ENCODE measurements at regions not wholly inside any gene's neighbourhood (a gene's known extent, or its start where the extent isn't known, plus 50 kb on each side); places are given as distances from the start of the nearest gene placed in this dataset.

DNA sequence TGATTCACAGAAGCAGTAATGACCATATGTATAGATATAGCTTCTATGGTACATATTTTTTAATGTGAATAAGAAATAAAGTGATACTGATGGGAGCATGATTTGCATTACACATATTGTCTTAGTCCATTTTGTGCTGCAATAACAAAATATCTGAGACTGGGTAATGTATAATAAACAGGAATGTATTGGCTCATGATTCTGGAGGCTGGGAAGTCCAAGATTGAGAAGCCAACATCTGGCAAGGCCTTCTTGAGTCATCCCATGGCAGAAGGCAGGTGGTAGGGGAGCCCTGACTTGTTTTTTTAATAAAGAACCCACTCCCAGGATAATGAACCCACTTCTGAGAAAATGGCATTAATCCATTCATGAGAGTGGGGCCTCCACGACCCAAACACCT lies 185.6 kb upstream of the RREB1 start:
- Histone ChIP-seq H3K27me3 (replicated peaks) (no peaks in the 10 kb centered on the region), H3K4me3 (ENCODE audit: low read depth, low read length) (no peak overlapping the region), H3K36me3 (replicated peaks) (no peaks in the 10 kb centered on the region), H3K27ac (no peak overlapping the region)
- in situ Hi-C loops (cut with HindIII; ENCODE audit: low pct_ligation_motif_present, low sequenced_read_pairs) = no loop called here
- TF ChIP-seq, protein P1, sequence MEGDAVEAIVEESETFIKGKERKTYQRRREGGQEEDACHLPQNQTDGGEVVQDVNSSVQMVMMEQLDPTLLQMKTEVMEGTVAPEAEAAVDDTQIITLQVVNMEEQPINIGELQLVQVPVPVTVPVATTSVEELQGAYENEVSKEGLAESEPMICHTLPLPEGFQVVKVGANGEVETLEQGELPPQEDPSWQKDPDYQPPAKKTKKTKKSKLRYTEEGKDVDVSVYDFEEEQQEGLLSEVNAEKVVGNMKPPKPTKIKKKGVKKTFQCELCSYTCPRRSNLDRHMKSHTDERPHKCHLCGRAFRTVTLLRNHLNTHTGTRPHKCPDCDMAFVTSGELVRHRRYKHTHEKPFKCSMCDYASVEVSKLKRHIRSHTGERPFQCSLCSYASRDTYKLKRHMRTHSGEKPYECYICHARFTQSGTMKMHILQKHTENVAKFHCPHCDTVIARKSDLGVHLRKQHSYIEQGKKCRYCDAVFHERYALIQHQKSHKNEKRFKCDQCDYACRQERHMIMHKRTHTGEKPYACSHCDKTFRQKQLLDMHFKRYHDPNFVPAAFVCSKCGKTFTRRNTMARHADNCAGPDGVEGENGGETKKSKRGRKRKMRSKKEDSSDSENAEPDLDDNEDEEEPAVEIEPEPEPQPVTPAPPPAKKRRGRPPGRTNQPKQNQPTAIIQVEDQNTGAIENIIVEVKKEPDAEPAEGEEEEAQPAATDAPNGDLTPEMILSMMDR (IDR thresholded peaks at IDR 0.05; ENCODE audit: low read depth, low read length, missing control alignments) = no peak
- no peak for DNase-seq

GRCh38 chr6:6923605-6924004 lies 184.2 kb upstream of the RREB1 start:
- DNase-seq = no peak
- in situ Hi-C loops (cut with HindIII; ENCODE audit: low pct_ligation_motif_present, low sequenced_read_pairs) = no loop called here
- no peak overlapping the region for H3K4me3 ChIP-seq (ENCODE audit: low read depth, low read length)
- no peaks in the 10 kb centered on the region for H3K36me3 ChIP-seq (replicated peaks)
- no peak overlapping the region for H3K27ac ChIP-seq
- TF ChIP-seq, protein P1 (IDR thresholded peaks at IDR 0.05; ENCODE audit: low read depth, low read length, missing control alignments) = no peak
- H3K27me3 ChIP-seq (replicated peaks) = no peaks in the 10 kb centered on the region

DNA sequence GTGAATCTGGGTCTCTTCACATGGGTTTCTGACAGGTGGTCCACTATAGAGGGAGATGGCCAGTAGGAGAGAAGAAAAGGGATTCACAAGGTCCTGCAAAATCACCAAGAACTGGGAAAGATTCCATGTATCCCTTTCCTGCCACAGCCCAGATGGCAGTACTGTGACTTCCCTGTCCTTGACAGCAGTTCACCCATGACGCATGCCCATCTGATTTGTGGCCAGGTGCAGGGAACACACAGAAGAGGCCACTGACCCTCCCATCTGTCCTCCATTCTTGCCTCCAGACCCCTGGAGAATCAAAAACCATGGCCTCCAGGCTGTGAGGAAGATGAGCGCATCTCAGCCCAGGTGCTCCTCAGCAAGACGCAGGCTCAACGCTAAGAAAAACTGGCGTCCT lies 183.1 kb upstream of the RREB1 start:
- H3K4me3 ChIP-seq (ENCODE audit: low read depth, low read length) = no peak overlapping the region
- TF ChIP-seq, protein P1 (IDR thresholded peaks at IDR 0.05; ENCODE audit: low read depth, low read length, missing control alignments) = no peak
- no peak overlapping the region for H3K27ac ChIP-seq
- H3K36me3 ChIP-seq (replicated peaks) = no peaks in the 10 kb centered on the region
- in situ Hi-C loops (cut with HindIII; ENCODE audit: low pct_ligation_motif_present, low sequenced_read_pairs) = no loop called here
- H3K27me3 ChIP-seq (replicated peaks) = no peaks in the 10 kb centered on the region
- DNase-seq = no peak

GRCh38 chr6:6925391-6926164 lies 182.2 kb upstream of the RREB1 start:
- Histone ChIP-seq H3K27me3 (replicated peaks) (no peaks in the 10 kb centered on the region), H3K36me3 (replicated peaks) (no peaks in the 10 kb centered on the region), H3K27ac (no peak overlapping the region), H3K4me3 (ENCODE audit: low read depth, low read length) (no peak overlapping the region)
- in situ Hi-C loops (cut with HindIII; ENCODE audit: low pct_ligation_motif_present, low sequenced_read_pairs) = no loop called here
- TF ChIP-seq, protein P1 (IDR thresholded peaks at IDR 0.05; ENCODE audit: low read depth, low read length, missing control alignments) = no peak
- peak; percentile 12 for DNase-seq

DNA sequence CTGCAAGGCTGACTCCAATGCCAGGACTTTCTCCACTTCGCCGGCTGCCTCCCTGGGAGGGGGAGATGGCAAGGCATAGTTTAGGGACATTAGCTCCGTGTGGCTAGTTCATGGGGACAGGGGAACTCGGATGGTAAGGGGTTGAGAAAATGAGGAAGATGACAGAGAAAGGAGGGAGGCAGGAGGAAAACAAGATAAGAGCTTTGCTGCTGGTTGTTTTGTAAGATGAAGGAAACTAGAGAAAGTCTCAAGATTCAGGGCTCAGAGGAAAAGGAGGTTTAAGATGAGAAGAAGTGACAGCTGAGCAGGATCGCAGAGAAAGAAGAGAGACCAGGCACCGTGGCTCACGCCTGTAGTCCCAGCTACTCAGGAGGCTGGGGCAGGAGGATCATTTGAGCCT lies 180.9 kb upstream of the RREB1 start:
- TF ChIP-seq, protein P1 (IDR thresholded peaks at IDR 0.05; ENCODE audit: low read depth, low read length, missing control alignments) = no peak
- no peak for DNase-seq
- H3K27ac ChIP-seq = no peak overlapping the region
- no peaks in the 10 kb centered on the region for H3K36me3 ChIP-seq (replicated peaks)
- no peak overlapping the region for H3K4me3 ChIP-seq (ENCODE audit: low read depth, low read length)
- H3K27me3 ChIP-seq (replicated peaks) = no peaks in the 10 kb centered on the region
- in situ Hi-C loops (cut with HindIII; ENCODE audit: low pct_ligation_motif_present, low sequenced_read_pairs) = no loop called here

Measured in brain microvascular endothelial cell (primary cell).